ENCODE measurements at regions not wholly inside any gene's neighbourhood (a gene's known extent, or its start where the extent isn't known, plus 50 kb on each side); places are given as distances from the start of the nearest gene placed in this dataset.

- Histone ChIP-seq H3K36me3 (no peaks in the 10 kb centered on the region), H3K9me3 (no peaks in the 10 kb centered on the region), H3K27me3 (no peaks in the 10 kb centered on the region), H3K4me3 (replicated peaks in 1 of 3) (no peak overlapping the region), H3K4me1 (no peaks in the 10 kb centered on the region), H3K27ac (no peak overlapping the region)
- 86 to 91% methylated on average over 1 of the region's 1 CpG for WGBS, 2 donors
- intact Hi-C loops (cut with DNase I), result no loop called here
- no peak for DNase-seq
- no peak for TF ChIP-seq CTCF (IDR thresholded peaks at IDR 0.05)
- TF ChIP-seq POLR2A (IDR thresholded peaks at IDR 0.05), result no peak
These were observed 352.6 kb downstream of the CSNK1G3 start for GRCh38 chr5:123864578-123864977.

- intact Hi-C loops (cut with DNase I), result no loop called here
- no peaks in the 10 kb centered on the region for H3K27me3 ChIP-seq
These were observed 347.0 kb downstream of the CSNK1G3 start for GRCh38 chr5:123858938-123859337.

GRCh38 chr5:123856766-123857165, 344.8 kb downstream of the CSNK1G3 start:
- H3K9me3 ChIP-seq, result no peaks in the 10 kb centered on the region
- DNase-seq, result no peak
- TF ChIP-seq CTCF (IDR thresholded peaks at IDR 0.05) (no peak), POLR2A (IDR thresholded peaks at IDR 0.05) (no peak)
- H3K27ac ChIP-seq, result no peak overlapping the region
- no peaks in the 10 kb centered on the region for H3K4me1 ChIP-seq
- no peak overlapping the region for H3K4me3 ChIP-seq (replicated peaks in 1 of 3)
- intact Hi-C loops (cut with DNase I), result no loop called here
- no peaks in the 10 kb centered on the region for H3K36me3 ChIP-seq
- 90 to 97% methylated on average over 1 of the region's 1 CpG for WGBS, 2 donors
- H3K27me3 ChIP-seq, result no peaks in the 10 kb centered on the region

More at GRCh38 chr5:123858938-123859337, 347.0 kb downstream of the CSNK1G3 start:
- no peaks in the 10 kb centered on the region for H3K36me3 ChIP-seq
- H3K4me3 ChIP-seq (replicated peaks in 1 of 3), result no peak overlapping the region
- no peaks in the 10 kb centered on the region for H3K9me3 ChIP-seq
- WGBS, 2 donors, result 79 to 80% methylated on average over 1 of the region's 1 CpG
- no peaks in the 10 kb centered on the region for H3K4me1 ChIP-seq
- no peak for DNase-seq
- no peak overlapping the region for H3K27ac ChIP-seq
- TF ChIP-seq CTCF (IDR thresholded peaks at IDR 0.05) (no peak), POLR2A (IDR thresholded peaks at IDR 0.05) (no peak)

- intact Hi-C loops (cut with DNase I), result no loop called here
- no peak overlapping the region for H3K4me3 ChIP-seq (replicated peaks in 1 of 3)
- TF ChIP-seq POLR2A (IDR thresholded peaks at IDR 0.05) (no peak), CTCF (IDR thresholded peaks at IDR 0.05) (no peak)
- H3K36me3 ChIP-seq, result no peaks in the 10 kb centered on the region
- no peaks in the 10 kb centered on the region for H3K4me1 ChIP-seq
- no peaks in the 10 kb centered on the region for H3K9me3 ChIP-seq
- DNase-seq, result no peak
- no peak overlapping the region for H3K27ac ChIP-seq
- H3K27me3 ChIP-seq, result no peaks in the 10 kb centered on the region
These were observed 343.6 kb downstream of the CSNK1G3 start for GRCh38 chr5:123855609-123856008.

- WGBS, 2 donors, result 93 to 94% methylated on average over 6 of the region's 6 CpGs
- Histone ChIP-seq H3K9me3 (no peaks in the 10 kb centered on the region), H3K4me1 (no peaks in the 10 kb centered on the region), H3K27ac (no peak overlapping the region), H3K36me3 (no peaks in the 10 kb centered on the region), H3K27me3 (no peaks in the 10 kb centered on the region), H3K4me3 (replicated peaks in 1 of 3) (no peak overlapping the region)
- intact Hi-C loops (cut with DNase I), result no loop called here
- TF ChIP-seq POLR2A (IDR thresholded peaks at IDR 0.05) (no peak), CTCF (IDR thresholded peaks at IDR 0.05) (no peak)
- no peak for DNase-seq
These were observed 333.6 kb downstream of the CSNK1G3 start for GRCh38 chr5:123845356-123846100.

All from thyroid gland (tissue), 4 donors.